Chondrocyte (in vitro differentiated cells): ENCODE measurements at regions not wholly inside any gene's neighbourhood (a gene's known extent, or its start where the extent isn't known, plus 50 kb on each side); places are given as distances from the start of the nearest gene placed in this dataset.

Experiments used
- DNase-seq: peaks from one replicate; pipeline ENCODE4 v3.0.0; 2021; ENCODE audit warnings: mixed read lengths, low spot score
- H3K27ac Mint-ChIP-seq: one replicate; pipeline ENCODE4 v1.8.0; 2021; ENCODE audit warnings: mild to moderate bottlenecking, moderate library complexity, mixed read lengths; ENCODE audit not compliant: unreplicated experiment
- H3K27me3 Mint-ChIP-seq: 2 replicates; pipeline ENCODE4 v1.8.0; 2021; ENCODE audit warnings: low read depth, mixed read lengths
- H3K36me3 Mint-ChIP-seq: 2 replicates; pipeline ENCODE4 v1.8.0; 2021; ENCODE audit warnings: low read depth, mixed read lengths
- H3K4me1 Mint-ChIP-seq: 2 replicates; pipeline ENCODE4 v1.8.0; 2021; ENCODE audit warnings: low read depth, mild to moderate bottlenecking, mixed read lengths
- H3K4me3 Mint-ChIP-seq: one replicate; pipeline ENCODE4 v1.8.0; 2021; ENCODE audit warnings: mild to moderate bottlenecking, moderate library complexity, mixed read lengths; ENCODE audit not compliant: unreplicated experiment
- H3K9me3 Mint-ChIP-seq: 2 replicates; pipeline ENCODE4 v1.8.0; 2021; ENCODE audit warnings: low read depth, mixed read lengths
- CTCF ChIP-seq: fragments of 200-600 bp; sonication (generic); IDR thresholded peaks from 2 replicates; pipeline ENCODE4 v1.5.0; 2021; ENCODE audit warnings: antibody characterized with exemption, mild to moderate bottlenecking, moderate library complexity

DNA sequence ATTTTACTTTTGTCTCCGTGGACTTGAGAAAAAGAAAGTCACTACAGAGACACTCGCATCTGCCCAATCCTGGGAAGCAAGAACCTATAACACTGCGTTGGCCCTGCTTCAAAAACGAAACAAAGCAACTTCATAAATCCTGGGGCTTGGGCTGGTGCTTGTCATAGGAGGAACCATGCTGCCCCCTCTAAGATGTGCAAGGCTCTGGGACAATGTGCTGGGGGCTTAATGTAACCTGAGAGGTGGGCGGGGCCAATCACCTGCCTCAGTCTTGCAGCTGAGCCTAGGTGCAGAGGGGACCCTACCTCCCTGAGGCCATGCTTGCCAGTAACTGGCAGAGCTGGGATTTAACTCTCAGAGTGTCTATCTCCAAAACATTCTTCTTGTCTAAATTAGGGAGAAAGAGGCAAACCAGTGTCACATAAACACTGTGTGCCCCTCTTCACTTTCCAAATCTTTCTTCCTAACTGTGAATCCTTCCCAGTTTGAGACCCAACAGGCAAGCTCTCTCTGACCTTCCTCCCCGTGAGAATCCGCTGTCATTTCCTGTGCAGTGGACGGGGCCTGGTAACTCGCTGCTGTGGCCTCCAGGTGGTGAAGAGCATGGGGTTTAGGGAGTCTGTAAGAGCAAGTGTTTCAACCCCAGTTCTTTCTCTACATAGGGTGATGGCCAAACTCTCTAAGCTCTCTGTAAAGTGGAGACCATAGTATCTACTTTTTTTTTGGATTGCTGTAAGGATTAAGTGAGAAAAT lies 115.1 kb downstream of the ACKR3 start:
- H3K36me3 Mint-ChIP-seq: no peaks in the 10 kb centered on the region
- no peaks in the 10 kb centered on the region for H3K27me3 Mint-ChIP-seq
- H3K4me3 Mint-ChIP-seq: no peak overlapping the region
- H3K9me3 Mint-ChIP-seq: no peaks in the 10 kb centered on the region
- H3K27ac Mint-ChIP-seq: no peak overlapping the region
- DNase-seq: no peak
- peaks cover 48% of the 10 kb centered on the region for H3K4me1 Mint-ChIP-seq
- TF ChIP-seq CTCF: no peak

GRCh38 chr2:236685361-236685760 lies 115.7 kb downstream of the ACKR3 start:
- no peaks in the 10 kb centered on the region for H3K27me3 Mint-ChIP-seq
- H3K4me3 Mint-ChIP-seq: no peak overlapping the region
- no peaks in the 10 kb centered on the region for H3K36me3 Mint-ChIP-seq
- TF ChIP-seq CTCF: no peak
- H3K27ac Mint-ChIP-seq: no peak overlapping the region
- no peaks in the 10 kb centered on the region for H3K9me3 Mint-ChIP-seq
- no peak for DNase-seq
- peaks cover 48% of the 10 kb centered on the region for H3K4me1 Mint-ChIP-seq

GRCh38 chr2:236685979-236686520 lies 116.4 kb downstream of the ACKR3 start:
- H3K4me1 Mint-ChIP-seq: peaks cover 49% of the 10 kb centered on the region
- H3K4me3 Mint-ChIP-seq: no peak overlapping the region
- H3K9me3 Mint-ChIP-seq: no peaks in the 10 kb centered on the region
- H3K36me3 Mint-ChIP-seq: no peaks in the 10 kb centered on the region
- no peaks in the 10 kb centered on the region for H3K27me3 Mint-ChIP-seq
- no peak for DNase-seq
- H3K27ac Mint-ChIP-seq: no peak overlapping the region
- TF ChIP-seq CTCF: no peak

- Mint-ChIP-seq H3K27me3 (no peaks in the 10 kb centered on the region), H3K27ac (no peak overlapping the region), H3K36me3 (no peaks in the 10 kb centered on the region), H3K4me3 (no peak overlapping the region), H3K9me3 (no peaks in the 10 kb centered on the region), H3K4me1 (peaks cover 52% of the 10 kb centered on the region)
- DNase-seq: no peak
- TF ChIP-seq CTCF: no peak
These were observed 116.9 kb downstream of the ACKR3 start for GRCh38 chr2:236686561-236686960.

- no peaks in the 10 kb centered on the region for H3K36me3 Mint-ChIP-seq
- no peak for TF ChIP-seq CTCF
- H3K4me3 Mint-ChIP-seq: no peak overlapping the region
- no peaks in the 10 kb centered on the region for H3K9me3 Mint-ChIP-seq
- DNase-seq: no peak
- H3K27ac Mint-ChIP-seq: no peak overlapping the region
- no peaks in the 10 kb centered on the region for H3K27me3 Mint-ChIP-seq
- peaks cover 59% of the 10 kb centered on the region for H3K4me1 Mint-ChIP-seq
These were observed 117.8 kb downstream of the ACKR3 start for GRCh38 chr2:236687296-236687965.
